ENCODE measurements at regions not wholly inside any gene's neighbourhood (a gene's known extent, or its start where the extent isn't known, plus 50 kb on each side); places are given as distances from the start of the nearest gene placed in this dataset.

DNA sequence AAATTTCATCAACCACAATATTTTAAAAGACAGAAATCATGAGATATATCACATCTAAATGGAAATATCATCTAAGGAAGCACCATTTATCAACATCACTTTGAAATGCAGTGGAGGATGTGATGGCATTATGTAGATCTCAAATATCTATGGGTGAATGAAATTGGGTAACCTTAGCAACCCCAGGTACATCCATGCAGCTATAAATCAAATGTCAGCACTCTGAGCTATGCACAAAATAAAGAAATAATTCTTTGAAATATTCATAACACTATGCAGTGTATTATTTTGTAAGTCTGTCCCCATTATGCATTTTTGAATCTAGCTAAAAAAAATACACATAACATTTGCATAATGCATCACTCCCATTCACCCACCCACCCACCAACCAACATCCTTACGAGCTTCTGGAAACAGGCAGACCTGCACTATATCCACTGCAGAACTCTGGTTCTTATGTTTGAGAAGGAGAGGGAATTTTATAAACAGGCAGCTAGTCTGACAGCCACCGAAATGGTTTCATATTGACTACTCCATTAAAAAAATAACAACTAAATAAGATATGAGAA lies 186.8 kb downstream of the SHOX2 start:
- TF ChIP-seq, protein P1, sequence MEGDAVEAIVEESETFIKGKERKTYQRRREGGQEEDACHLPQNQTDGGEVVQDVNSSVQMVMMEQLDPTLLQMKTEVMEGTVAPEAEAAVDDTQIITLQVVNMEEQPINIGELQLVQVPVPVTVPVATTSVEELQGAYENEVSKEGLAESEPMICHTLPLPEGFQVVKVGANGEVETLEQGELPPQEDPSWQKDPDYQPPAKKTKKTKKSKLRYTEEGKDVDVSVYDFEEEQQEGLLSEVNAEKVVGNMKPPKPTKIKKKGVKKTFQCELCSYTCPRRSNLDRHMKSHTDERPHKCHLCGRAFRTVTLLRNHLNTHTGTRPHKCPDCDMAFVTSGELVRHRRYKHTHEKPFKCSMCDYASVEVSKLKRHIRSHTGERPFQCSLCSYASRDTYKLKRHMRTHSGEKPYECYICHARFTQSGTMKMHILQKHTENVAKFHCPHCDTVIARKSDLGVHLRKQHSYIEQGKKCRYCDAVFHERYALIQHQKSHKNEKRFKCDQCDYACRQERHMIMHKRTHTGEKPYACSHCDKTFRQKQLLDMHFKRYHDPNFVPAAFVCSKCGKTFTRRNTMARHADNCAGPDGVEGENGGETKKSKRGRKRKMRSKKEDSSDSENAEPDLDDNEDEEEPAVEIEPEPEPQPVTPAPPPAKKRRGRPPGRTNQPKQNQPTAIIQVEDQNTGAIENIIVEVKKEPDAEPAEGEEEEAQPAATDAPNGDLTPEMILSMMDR (IDR thresholded peaks at IDR 0.05) = no peak
- no peak for TF ChIP-seq POLR2AphosphoS5 (IDR thresholded peaks at IDR 0.05)
- TF ChIP-seq POLR2A (IDR thresholded peaks at IDR 0.05; ENCODE audit: low read depth) = no peak
- no peak for TF ChIP-seq EP300 (IDR thresholded peaks at IDR 0.05)
